ENCODE measurements at regions not wholly inside any gene's neighbourhood (a gene's known extent, or its start where the extent isn't known, plus 50 kb on each side); places are given as distances from the start of the nearest gene placed in this dataset.

DNA sequence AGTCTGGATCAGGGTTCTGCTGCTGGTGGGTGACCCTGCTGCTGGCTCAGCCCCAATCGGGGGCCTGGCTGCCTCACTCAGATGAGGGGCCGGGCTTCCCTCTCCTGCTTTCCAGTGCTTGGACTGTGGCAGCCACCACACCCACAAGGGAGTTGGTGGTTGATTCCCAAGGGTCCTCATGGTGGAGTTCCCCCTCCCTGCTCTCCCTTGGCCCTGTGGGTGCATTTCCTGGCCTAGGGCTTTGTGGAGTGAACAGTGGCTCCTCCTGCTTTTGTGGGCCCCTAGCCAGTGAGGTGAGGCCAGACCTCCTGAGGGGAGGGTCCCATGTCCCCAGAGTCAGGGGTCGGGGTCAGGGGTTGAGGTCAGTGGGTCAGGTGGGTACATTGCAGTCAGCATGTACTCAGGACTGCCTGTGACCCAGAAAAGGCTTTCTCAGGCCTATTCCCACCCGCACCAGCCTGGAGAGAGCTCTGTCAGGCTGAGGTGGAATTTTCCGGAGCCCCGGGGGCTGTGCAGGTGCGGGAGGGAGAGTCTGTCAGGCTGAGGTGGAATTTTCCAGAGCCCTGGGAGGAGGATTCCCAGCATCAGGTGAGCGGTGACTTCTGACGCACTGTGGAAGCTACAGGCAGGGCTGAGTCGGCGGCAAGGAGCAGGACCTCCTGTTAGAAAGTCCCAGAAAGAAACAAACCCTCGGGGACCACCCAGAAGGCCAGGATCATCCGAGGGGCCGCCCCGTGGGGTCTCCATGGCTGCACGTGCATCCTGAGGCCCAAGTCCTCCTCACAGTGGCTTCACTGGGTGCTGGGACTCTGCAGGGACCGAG, 94.4 kb upstream of the INSIG1 start:
- no peak for FAIRE-seq

DNA sequence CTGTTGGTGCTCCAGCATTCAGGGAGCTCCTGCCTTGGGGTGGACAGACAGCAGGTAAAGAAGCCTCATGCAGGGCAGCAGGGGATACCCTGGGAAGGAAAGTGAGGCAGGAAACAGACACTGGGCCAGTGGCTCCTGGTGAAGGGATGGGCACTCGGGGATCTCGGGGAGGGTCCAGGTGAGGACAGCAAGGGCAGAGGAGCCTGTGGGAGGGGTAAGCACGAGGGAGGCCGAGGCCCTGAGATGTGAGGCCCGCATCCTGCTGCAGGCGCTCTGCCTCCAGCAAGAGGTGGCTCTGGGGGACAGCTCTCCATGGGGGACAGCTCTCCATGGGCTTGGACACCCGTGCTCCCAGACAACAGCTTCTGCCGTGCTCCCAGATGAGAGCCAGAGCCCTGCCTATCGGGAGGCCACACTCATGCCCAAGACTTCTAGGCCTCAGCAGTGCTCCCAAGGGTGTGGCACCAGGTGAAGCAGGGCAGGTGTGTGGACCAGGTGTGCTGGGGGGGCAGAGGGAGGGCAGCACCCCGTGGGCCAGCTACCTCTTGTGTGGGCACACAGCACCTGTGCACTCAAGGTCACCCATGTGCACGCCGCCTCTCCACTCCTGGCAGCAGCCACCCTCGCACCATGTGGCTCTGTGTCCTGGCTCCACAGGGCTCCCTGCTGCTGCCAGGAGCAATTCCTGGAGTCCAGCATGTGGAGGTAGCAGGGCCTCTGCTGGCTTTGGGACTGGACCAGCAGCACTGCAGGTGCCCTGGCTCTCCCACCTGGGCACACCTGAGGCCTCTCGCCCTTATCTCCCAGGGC, 93.6 kb upstream of the INSIG1 start:
- FAIRE-seq, result no peak

DNA sequence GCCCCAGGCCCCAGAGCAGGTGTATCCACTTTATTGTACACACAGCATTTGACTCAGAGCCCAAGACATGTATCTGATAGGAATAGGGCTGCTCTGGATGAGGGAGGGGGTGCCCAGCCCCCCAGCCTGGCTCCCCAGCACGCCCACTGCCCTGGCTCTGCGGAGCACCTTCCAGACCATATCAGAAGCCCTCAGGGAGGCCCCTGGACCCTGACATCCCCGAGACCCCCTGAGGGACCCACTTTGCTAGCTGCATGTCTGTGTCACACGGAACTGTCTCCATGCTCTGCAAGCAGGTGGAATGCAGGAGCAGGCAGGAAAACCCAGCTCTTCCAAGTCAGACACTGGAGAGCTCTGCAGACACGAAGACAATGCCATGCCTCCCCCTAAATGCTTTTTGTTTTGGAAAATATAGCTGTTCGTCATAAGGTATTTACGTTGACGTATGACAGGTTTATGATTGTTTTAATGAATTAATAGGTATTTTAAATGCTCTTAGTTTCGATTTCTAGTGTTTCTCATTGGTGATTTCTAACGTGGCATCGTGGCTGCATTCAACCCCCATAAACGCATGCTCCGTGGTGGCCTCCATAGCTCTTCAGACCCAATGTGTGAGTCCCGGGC, 92.8 kb upstream of the INSIG1 start:
- no peak for FAIRE-seq

DNA sequence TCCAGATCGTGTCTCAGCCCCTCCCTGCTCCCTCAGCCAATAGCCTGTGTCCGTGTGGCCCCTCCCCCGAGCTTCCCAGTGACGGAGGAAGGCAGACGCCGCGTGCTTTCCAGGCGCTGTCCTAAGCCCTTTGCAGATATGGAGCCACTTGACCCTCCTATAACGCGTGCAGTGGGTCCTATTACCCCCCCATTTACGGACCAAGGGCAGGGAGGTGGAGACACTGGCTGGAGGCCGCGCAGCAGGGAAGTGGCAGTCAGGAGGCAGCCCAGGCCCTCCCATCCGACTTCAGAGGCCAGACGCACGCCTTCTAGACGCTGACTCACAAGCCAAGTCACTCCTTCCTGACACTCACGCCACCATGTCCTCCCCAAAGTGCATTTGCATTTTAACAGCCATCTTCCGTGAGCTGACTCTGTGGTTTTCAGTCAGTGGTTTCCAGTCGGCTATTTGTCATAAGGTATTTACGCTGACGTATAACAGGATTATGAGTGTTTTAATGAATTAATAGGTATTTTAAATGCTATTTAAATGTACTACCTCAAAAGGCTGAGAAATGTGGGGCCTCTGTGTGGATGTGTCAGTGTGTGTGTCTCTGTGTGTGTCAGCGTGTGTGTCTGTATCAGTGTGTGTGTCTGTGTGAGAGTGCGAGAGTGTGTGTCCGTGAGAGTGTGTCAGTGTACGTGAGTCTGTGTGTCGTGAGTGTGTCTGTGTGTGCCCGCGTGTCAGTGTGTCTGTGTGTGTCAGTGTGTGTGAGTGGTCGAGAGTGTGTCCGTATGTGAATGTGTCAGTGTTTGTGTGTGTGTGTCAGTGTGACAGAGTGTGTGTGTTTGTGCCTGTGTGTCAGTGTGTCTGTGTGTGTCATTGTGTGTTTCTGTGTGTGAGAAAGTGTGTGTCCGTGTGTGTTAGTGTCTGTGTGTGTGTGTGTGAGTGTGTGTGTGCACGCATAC, 92.0 kb upstream of the INSIG1 start:
- FAIRE-seq, result no peak

DNA sequence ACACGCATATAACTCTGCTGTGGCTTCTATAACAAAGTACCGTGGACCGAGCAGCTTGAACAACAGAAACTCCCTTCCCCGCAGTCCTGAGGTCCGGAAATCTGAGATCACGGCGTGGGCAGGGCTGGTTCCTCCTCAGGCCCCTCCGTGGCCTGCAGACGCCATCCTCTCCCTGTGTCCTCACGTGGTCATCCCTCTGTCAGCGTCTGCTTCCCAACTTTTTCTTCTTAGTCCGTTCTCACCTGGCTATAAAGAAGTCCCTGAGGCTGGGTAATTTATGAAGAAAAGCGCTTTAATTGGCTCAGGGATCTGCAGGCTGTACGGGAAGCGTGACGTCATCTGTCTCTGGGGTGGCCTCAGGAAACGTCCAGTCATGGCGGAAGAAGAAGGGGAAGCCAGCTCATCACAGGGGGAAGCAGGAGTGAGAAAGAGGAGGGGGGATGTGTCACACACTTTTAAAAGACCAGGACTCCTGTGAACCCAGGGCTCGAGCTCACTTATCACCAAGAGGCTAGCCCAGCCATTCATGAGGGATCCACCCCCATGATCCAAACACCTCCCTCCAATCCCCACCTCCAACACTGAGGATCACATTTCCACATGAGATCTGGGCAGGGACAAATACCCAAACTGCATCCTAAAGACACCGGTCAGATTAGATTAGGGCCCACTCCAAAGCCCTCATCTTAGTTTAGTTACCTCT, 91.2 kb upstream of the INSIG1 start:
- no peak for FAIRE-seq

DNA sequence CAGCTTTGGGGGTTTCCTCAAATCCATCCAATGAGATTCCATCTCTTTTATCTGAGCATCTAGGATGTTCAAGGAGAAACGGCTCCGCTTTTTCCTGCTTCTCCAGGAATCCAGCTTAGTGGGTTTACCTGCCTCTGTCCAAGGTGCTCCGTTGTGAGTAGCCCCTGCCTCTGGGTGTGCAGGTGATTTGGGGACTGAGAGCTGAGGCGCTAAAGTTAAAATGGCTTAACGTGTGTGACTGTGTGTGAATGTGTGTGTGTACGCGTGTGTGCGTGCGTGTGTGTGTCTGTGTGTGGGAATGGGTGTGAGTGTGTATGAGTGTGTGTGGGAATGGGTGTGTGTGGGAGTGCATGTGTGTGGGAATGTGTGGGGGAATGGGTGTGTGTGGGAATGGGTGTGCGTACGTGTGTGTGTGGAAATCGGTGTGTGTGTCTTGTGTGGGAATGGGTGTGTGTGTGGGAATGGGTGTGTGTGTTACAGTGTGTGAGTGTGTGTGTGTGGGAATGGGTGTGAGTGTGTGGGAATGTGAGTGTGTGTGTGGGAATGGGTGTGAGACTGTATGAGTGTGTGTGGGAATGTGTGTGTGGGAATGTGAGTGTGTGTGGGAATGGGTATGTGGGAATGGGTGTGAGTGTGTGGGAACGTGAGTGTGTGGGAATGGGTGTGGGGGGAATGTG, 90.2 kb upstream of the INSIG1 start:
- no peak for FAIRE-seq

DNA sequence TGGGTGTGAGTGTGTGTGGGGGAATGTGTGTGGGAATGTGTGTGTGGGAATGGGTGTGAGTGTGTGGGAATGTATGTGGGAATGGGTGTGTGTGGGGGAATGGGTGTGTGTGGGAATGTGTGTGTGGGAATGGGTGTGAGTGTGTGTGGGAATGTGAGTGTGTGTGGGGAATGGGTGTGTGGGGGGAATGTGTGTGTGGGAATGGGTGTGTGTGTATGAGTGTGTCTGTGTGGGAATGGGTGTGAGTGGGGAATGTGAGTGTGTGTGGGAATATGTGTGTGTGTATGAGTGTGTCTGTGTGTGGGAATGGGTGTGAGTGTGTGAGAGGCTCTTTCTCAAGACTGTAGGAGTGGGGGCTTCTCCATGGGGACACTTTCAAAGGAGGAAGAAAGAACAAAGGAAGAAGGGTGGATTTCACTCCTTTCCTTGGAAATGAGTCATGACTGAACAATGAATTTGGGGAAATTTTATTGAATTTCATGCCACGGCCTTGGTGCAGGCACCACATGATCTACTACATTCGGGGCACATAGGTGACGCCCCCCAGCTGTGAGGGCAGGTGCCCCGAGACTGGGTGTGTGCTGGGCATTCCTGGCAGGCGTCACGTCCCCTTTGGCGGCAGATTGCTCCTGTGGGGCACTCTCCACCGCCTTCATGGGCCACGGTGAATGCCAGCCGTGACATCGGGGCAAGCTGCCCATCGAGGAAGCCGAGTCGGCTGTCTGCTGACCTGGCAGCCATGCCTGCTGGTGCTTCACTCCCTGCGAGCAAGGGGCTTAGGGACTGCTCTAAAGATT, 88.8 kb upstream of the INSIG1 start:
- no peak for FAIRE-seq

DNA sequence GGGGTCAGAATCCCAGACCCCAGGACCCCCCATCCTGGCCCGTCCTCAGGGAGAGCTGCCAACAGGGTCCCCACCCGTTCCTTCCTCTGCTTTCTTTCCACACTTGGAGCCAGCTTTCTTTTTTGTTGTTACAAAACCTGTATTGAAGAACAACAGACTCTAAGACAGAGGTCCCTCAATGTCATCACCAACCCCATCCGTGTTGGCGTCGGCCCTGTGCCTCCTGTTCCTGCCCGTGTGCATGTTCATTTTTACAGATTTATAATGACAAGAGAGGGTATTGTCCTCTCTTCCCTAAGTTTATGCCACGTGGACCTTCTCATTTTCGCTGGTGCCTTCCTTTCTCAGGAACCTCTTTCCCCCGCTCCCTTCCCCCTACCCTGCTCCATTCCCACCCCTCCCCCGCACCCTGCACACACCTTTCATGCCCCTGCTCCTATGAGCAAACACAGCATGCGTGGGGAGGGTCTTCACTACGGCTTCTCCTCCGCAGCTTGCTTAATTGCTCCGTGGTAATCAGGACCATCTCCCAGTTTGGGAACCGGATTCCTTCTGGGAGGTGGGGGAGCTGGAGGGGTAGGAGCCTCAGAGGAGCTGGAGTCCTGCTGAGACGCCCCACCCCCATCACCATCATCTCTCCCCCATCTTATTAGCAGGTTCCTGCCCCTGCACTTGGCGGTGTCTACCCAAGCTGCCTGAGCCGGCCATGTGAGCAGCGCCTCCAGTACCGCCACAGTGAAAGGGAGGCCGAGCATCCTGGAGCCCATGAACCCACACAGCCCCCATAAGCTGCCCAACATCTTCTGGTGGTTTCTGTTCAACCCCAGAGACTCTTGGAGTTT, 88.0 kb upstream of the INSIG1 start:
- no peak for FAIRE-seq

DNA sequence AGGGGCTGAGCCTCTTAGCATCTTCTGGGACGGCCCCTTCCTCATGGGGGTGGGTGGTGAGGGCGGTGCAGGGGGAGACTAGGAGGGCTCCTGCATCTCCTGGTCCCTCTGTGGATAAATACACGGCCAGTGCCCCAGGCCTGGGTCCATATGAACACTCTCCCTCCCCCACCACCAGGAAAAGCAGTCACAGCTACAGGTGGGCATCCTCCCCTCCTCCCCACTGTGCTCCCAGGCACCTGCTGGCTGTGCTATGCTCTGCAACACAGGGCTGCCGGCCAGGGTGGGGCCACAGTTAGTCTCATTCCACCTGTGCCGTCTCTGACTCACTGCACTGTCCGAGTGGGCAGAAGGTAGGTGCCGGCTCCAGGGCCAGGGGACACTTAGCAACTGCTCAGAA, 87.3 kb upstream of the INSIG1 start:
- FAIRE-seq, result no peak

DNA sequence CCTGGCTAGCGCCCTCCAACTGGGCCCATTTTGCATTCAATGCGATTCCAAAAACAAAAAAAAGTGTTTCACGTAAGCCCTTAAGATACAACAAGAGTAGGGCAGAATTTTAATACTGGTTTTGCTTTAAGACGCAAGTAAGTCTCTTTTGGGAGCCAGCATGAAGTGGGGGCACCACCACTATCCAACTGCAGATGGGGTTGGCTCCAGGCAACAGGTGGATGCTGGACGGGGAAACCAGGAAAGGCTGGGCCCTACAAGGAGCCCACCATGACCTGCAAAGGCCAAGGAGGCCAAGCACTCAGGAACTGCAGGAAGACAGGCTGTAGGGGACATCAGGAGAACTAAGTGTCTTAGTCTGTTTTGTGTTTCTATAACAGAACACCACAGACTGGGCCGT, 86.5 kb upstream of the INSIG1 start:
- no peak for FAIRE-seq

DNA sequence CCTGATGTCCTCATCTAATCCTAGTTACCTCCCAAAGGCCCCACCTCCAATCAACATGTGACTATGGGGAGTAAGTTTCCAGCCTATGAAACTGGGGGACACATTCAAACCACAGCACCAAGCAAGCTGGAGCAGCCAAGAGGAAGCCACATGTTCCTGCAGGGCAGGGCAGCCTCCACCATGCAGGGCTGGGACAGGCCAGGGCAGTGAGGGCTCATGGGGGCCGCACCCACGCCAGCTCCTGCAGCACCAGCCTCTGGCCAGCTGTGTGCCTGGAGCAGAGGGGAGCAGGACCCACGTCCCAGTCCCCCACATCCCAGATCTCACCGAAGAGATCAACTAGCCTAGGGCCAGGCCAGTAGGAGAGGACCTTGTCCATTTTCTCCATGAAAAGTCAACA, 85.9 kb upstream of the INSIG1 start:
- FAIRE-seq, result no peak

DNA sequence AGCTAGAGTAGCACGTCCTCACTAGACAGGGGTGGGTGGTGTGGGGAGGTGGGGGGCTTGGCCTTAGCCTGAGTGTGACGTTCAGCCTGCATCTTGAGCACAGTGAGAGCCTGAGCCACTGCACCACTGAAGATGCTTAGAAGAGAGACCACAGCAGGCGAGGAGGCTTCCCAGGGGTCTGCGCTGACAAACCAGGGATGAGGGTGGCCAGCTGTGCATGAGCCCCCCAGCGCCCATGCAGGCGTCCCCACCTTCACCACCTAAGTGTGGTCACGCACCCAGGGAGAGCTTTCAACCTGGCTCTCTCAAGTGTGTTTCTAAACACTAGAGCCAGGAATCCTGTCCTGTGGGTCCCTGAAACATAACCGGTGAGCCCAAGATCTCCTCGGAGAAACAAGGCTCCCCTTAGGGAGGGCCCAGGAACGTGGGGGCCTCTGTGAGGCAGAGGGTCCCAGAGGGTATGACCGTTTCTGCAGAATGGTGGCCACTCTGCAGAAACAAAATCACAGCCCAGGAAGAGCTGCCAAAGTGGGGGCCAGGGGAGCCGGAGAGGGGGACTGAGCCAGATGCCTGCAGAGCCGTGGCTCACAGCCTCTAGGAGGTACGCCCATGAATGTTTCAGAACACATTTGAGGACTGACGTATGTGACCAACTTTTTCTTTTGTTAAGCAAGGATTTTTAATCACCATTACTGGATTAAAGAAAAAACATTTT, 85.2 kb upstream of the INSIG1 start:
- FAIRE-seq, result no peak

DNA sequence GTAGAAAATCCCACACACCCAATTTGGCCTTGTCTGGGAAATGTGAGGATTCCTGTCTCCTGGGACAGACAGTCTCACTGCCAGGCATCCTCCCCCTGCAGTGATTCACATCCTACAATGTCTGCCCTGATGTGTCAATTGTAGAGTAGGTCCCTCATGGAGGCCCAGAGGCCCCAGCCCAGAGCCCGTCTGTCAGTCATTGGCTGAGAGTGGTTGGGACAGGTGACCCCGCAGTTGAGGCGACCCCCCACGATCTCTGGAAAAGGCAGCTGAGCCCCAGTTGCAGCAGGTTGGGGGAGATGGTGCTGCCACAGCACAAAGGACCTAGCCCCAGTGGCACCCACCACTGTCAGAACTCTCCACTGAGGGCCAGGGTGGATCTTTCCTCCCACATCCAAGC, 84.3 kb upstream of the INSIG1 start:
- no peak for FAIRE-seq

DNA sequence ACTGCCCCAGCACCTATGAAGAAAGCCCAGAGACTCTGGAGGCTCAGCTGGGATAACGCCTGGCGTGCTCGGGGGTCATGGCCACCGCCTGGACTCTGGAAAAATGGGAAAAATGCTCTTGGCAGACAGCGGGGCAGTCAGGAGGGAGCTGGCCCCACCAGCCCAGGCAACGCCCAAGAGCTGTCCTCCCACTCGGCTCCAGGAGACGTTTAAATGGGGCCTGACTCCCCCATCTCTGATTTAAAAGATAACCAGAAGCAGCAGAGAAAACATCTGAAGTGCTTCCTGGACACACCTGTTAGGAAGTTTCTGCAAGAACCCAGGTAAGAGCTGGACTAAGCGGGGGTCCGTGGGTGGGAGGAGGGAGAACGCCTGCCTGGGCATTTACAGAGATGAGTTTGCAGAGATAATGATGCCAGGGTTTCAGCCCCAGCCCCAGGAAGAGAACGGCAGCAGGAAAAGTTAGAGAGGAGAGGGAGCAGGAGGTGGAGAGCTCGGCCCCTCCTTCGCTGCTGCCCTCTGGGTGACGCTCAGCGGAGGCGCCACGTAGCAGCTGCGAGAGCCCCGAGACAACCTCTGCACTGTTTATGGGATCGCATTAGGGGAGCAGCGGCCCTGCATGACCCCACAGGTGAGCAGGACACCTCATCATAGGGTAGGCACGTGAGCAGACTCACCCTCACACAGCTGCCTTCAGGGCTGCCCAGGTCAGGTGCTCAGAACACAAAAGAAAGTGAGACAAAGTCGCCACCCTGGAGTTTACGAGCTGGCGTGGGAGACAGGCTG, 83.5 kb upstream of the INSIG1 start:
- no peak for FAIRE-seq

DNA sequence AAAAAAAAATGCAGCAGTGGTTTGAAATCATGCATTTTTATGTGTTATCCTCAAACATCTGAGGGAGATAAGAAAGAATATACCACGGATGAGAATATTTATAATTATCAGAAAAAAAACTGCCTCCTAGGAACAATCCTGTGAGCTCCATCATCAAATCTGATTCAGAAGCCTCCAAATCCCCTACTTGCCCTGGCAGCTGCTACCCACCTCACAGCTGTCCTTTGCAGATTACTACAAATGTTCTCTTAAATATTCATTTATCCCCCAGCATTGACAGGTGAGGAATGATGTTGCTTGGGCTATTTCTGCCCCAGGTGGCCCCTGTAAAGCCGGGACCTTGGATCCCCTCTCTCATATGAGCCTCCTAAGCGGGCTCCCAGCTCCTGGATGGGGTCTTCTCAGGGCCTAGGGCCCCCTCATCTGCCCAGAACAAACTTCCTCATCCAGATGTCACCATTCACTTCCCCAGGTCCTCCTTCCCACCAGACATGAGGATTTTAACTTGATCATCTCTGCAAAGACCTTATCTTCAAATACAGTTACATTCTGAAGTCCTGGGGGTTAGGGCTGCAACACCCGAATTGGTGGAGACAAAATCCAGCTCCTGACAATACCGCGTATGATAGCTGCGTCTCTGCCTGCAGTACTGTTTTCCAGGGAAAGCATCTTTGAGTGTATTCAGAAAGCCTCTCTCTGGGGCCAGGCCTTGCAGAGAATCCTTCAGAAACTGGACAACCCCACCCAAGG, 81.9 kb upstream of the INSIG1 start:
- no peak for FAIRE-seq

DNA sequence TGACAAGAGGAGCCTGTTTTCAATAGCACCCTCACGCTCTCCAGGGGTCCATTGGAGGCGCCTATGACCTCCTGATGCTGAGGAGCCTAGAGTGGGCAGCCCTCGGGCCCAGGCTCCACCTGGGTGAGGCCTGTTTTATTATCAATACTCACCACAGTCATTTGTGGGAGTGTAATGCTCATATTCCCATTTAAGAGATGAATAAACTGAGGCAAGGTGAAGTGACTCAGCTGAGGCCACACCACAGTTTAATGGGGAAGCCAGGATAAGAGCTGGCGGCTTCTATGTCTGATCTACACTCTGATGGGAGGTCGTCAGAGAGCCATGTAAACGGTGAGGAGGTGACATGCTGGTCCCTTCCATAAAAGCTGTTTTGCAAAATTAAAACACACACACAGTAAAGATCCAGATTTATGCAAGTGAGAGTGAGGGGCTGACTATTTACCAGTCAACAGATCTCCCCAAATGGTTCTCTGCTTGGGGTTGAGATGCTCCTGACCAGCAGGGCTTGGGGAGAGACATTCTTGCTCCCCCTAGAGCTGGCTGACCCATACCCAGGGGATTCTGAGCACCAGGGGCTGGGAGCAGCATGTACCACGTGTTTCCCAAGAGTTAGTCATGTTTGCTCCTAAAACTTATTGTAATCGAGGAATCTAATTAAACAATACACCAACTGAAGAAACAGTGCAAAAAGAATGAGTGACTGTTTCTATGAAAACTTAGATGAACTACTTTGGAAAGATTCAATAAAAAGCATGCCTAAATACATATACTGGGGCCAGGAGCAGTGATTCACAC, 81.0 kb upstream of the INSIG1 start:
- FAIRE-seq, result no peak

Data from A204.1 (cell line).